Peyer's patch (tissue), 4 donors: ENCODE measurements at regions not wholly inside any gene's neighbourhood (a gene's known extent, or its start where the extent isn't known, plus 50 kb on each side); places are given as distances from the start of the nearest gene placed in this dataset.

Experiments
- CTCF ChIP-seq, 6 experiments: fragments of 450-650 bp in 4 of 6; fragments of 200-600 bp in 2 of 6; sonication (generic) in 1 of 6; IDR thresholded peaks; one replicate each; pipeline ENCODE4 v1.5.1; 2017 to 2019; ENCODE audit warnings: antibody characterized with exemption in 6 of 6, mild to moderate bottlenecking in 3 of 6, moderate library complexity in 1 of 6
- POLR2A ChIP-seq, 2 donors: fragments of 450-650 bp; IDR thresholded peaks; one replicate each; pipeline ENCODE4 v1.5.1; 2017; ENCODE audit warnings: antibody characterized with exemption in 2 of 2, mild to moderate bottlenecking in 2 of 2, moderate library complexity in 2 of 2

GRCh38 chr1:78333502-78333901 is 157.3 kb upstream of the PTGFR start:
- TF ChIP-seq CTCF (IDR thresholded peaks at IDR 0.05): peak in 5 of 6 experiments; percentile 48 to 67 (median 51)
- TF ChIP-seq POLR2A (IDR thresholded peaks at IDR 0.05): no peak
